GM12875 (cell line): ENCODE measurements at regions not wholly inside any gene's neighbourhood (a gene's known extent, or its start where the extent isn't known, plus 50 kb on each side); places are given as distances from the start of the nearest gene placed in this dataset.

ENCODE experiments used
- H3K4me3 ChIP-seq: one replicate; pipeline ENCODE4 v1.5.1; 2011; ENCODE audit warnings: low read depth, low read length, control low read depth
- CTCF ChIP-seq: IDR thresholded peaks from 2 replicates; pipeline ENCODE4 v1.5.1; 2011; ENCODE audit warnings: low read depth, mild to moderate bottlenecking, control low read depth, inconsistent platforms, low read length, moderate library complexity, borderline replicate concordance; ENCODE audit not compliant: insufficient read depth

DNA sequence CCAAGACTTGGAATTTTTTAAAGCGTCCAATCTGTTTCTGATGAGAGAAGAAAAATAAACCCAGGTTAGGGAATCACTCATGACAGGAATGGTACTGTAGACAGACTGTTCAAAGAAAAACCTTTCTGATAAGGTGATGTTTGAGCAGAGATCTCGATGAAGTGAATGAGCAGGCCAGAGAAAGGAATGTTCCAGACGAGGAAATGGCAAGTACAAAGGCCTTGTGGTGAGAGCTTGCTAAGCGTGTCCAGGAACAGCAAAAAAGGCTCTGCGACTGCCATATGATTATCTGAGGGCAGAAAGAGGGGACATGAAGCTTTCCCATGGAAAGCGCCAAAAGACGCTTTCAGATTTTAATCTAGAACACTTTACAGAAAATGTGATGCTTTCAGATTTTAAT, 458.4 kb upstream of the SOX5 start:
- no peak for TF ChIP-seq CTCF
- no peak overlapping the region for H3K4me3 ChIP-seq

DNA sequence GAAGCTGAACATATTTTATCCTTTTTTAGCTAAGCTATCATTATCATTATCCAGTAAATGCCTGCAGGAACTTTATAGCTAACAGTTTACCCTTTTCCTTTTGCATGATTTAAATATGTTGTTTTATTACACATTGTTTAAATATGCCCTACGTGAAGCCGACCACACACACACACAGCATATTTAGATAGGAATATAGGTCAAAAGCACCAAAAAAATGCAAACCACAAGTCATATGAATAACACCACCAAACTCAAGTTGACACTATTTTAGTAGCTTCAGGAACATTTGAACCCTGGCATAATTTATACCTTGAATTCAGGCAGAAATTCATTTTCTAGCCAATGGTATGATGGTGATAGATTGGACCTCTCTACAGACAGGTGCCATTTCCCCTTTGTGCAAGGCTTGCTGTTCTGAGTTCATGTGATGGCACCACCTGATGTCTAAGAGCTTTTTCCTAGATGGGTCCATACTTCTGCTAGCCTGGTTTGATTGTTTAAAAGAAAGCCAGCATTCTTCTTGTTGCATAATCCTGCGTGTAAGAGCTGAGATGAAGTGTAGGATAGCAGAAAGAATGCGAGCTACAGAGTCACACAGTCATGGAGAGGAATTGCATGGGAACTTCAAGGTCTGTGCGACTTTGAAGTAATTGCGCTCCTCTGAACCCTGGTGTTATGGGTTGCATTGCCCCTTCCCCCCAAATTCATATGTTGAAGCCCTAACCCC, 454.8 kb upstream of the SOX5 start:
- H3K4me3 ChIP-seq, result no peak overlapping the region
- TF ChIP-seq CTCF, result no peak

DNA sequence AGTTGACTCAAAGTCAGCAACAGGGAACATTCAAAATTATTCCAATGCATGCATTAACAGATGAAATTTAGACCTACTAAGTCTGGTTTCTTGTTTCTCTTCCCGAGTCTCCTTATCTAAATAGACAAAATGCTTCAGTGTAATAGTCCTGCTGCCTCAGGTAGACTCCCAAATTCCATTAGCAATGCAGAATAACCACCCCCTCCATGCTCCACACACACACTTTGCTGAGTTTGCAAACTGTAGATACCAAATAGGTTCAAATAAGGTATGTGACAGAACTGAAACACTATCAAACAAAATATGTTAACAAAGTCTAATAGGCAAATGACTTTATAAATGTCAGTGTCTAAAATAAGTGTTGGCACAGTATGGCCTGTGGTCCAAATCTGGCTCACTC, 451.1 kb upstream of the SOX5 start:
- no peak overlapping the region for H3K4me3 ChIP-seq
- TF ChIP-seq CTCF, result no peak

DNA sequence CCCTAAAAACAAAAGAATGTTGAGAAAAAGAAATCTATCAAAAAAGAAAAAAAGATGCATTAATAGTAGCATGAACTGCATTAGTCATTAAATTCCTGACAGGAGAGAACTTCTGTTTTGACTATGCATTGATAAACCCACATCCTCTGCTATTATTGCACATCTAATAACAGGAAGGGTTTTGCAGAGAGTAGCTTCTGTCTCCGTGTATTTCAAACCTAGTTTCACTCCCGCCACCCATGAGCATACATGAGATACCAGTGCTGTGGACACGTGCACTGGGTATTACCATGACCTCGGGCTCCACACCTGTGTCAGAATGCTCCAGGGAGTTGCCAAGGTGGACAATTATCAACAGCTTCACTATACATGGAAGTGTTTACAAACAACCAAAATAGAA, 449.1 kb upstream of the SOX5 start:
- no peak for TF ChIP-seq CTCF
- H3K4me3 ChIP-seq, result no peak overlapping the region

GRCh38 chr12:24396224-24396623, 446.8 kb upstream of the SOX5 start:
- no peak for TF ChIP-seq CTCF
- H3K4me3 ChIP-seq, result no peak overlapping the region

- TF ChIP-seq CTCF, result no peak
- no peak overlapping the region for H3K4me3 ChIP-seq
Observed at GRCh38 chr12:24394246-24394645, 444.8 kb upstream of the SOX5 start.

GRCh38 chr12:24393071-24393470, 443.6 kb upstream of the SOX5 start:
- no peak for TF ChIP-seq CTCF
- H3K4me3 ChIP-seq, result no peak overlapping the region
